ENCODE measurements at regions not wholly inside any gene's neighbourhood (a gene's known extent, or its start where the extent isn't known, plus 50 kb on each side); places are given as distances from the start of the nearest gene placed in this dataset.
"Not testable (repeated sequence)": the region's sequence is repeated elsewhere in the genome, so short reads cannot be mapped to it uniquely, and the experiment has no call there.

- no peak for DNase-seq (ENCODE audit: extremely low read depth, low read depth, low spot score)
Measured at GRCh38 chr5:158521995-158522394, 577.7 kb downstream of the EBF1 start.

GRCh38 chr5:158519433-158520021 is 580.2 kb downstream of the EBF1 start:
- DNase-seq (ENCODE audit: extremely low read depth, low read depth, low spot score), result no peak

GRCh38 chr5:158516521-158516920 is 583.2 kb downstream of the EBF1 start:
- DNase-seq (ENCODE audit: extremely low read depth, low read depth, low spot score), result no peak

GRCh38 chr5:158514986-158515359 is 584.7 kb downstream of the EBF1 start:
- no peak for DNase-seq (ENCODE audit: extremely low read depth, low read depth, low spot score)

- no peak for DNase-seq (ENCODE audit: extremely low read depth, low read depth, low spot score)
Measured at GRCh38 chr5:158514319-158514985, 585.3 kb downstream of the EBF1 start.

- DNase-seq (ENCODE audit: extremely low read depth, low read depth, low spot score), result no peak
Measured at GRCh38 chr5:158513490-158514318, 586.0 kb downstream of the EBF1 start.

- no peak for DNase-seq (ENCODE audit: extremely low read depth, low read depth, low spot score)
Measured at GRCh38 chr5:158511454-158511853, 588.3 kb downstream of the EBF1 start.

- DNase-seq (ENCODE audit: extremely low read depth, low read depth, low spot score), result no peak
Measured at GRCh38 chr5:158510479-158510878, 589.2 kb downstream of the EBF1 start.

GRCh38 chr5:158506648-158507047 is 593.1 kb downstream of the EBF1 start:
- no peak for DNase-seq (ENCODE audit: extremely low read depth, low read depth, low spot score)

GRCh38 chr5:158502686-158503085 is 597.0 kb downstream of the EBF1 start:
- no peak for DNase-seq (ENCODE audit: extremely low read depth, low read depth, low spot score)

GRCh38 chr5:158499892-158500418 is 599.8 kb downstream of the EBF1 start:
- DNase-seq (ENCODE audit: extremely low read depth, low read depth, low spot score), result no peak

GRCh38 chr5:158499075-158499891 is 600.4 kb downstream of the EBF1 start:
- DNase-seq (ENCODE audit: extremely low read depth, low read depth, low spot score), result no peak

- no peak for DNase-seq (ENCODE audit: extremely low read depth, low read depth, low spot score)
Measured at GRCh38 chr5:158496624-158497023, 603.1 kb downstream of the EBF1 start.

- DNase-seq (ENCODE audit: extremely low read depth, low read depth, low spot score), result no peak
Measured at GRCh38 chr5:158494541-158494940, 605.2 kb downstream of the EBF1 start.

GRCh38 chr5:158494044-158494443 is 605.7 kb downstream of the EBF1 start:
- not testable (repeated sequence) for DNase-seq (ENCODE audit: extremely low read depth, low read depth, low spot score)

- DNase-seq (ENCODE audit: extremely low read depth, low read depth, low spot score), result no peak
Measured at GRCh38 chr5:158492841-158493242, 606.9 kb downstream of the EBF1 start.

- DNase-seq (ENCODE audit: extremely low read depth, low read depth, low spot score), result no peak
Measured at GRCh38 chr5:158492136-158492535, 607.6 kb downstream of the EBF1 start.

GRCh38 chr5:158487664-158488063 is 612.1 kb downstream of the EBF1 start:
- DNase-seq (ENCODE audit: extremely low read depth, low read depth, low spot score), result no peak

GRCh38 chr5:158487156-158487555 is 612.6 kb downstream of the EBF1 start:
- no peak for DNase-seq (ENCODE audit: extremely low read depth, low read depth, low spot score)

GRCh38 chr5:158486566-158486965 is 613.1 kb downstream of the EBF1 start:
- no peak for DNase-seq (ENCODE audit: extremely low read depth, low read depth, low spot score)

GRCh38 chr5:158485604-158486081 is 614.1 kb downstream of the EBF1 start:
- no peak for DNase-seq (ENCODE audit: extremely low read depth, low read depth, low spot score)

Measured in glomerular endothelial cell (primary cell).